ENCODE measurements at regions not wholly inside any gene's neighbourhood (a gene's known extent, or its start where the extent isn't known, plus 50 kb on each side); places are given as distances from the start of the nearest gene placed in this dataset.
A peak's percentile ranks its signal among the peaks of the same experiment; 100 is the strongest.
"Not testable (repeated sequence)": the region's sequence is repeated elsewhere in the genome, so short reads cannot be mapped to it uniquely, and the experiment has no call there.

- DNase-seq (ENCODE audit: low spot score) (no peak), FAIRE-seq (no peak)
Measured at GRCh38 chrX:151042842-151043241, 59.7 kb downstream of the HMGB3 start.

DNA sequence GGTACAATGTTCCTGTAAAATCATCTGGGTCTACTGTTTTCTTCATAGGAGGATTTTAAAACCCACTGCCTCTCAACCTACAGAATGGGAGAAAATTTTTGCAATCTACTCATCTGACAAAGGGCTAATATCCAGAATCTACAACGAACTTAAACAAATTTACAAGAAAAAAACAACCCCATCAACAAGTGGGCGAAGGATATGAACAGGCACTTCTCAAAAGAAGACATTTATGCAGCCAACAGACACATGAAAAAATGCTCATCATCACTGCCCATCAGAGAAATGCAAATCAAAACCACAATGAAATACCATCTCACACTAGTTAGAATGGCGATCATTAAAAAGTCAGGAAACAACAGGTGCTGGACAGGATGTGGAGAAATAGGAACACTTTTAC, 83.2 kb downstream of the HMGB3 start:
- not testable (repeated sequence) for FAIRE-seq; DNase-seq (ENCODE audit: low spot score)

DNA sequence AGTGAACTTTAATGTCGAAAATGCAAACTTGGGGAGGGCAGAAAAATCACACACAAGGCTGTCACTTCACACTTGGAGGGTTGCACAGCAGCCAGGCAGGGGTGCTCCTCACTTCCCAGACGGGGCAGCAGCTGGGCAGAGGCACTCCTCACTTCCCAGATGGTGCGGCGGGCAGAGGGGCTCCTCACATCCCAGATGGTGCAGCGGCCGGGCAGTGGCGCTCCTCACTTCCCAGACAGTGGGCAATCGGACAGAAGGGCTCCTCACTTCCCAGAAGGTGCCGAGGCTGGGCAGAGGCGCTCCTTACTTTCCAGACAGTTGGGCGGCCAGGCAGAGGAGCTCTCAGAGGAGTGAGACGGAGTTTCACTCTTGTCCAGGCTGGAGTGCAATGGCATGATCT, 90.6 kb downstream of the HMGB3 start:
- DNase-seq (ENCODE audit: low spot score) (no peak), FAIRE-seq (no peak)

DNA sequence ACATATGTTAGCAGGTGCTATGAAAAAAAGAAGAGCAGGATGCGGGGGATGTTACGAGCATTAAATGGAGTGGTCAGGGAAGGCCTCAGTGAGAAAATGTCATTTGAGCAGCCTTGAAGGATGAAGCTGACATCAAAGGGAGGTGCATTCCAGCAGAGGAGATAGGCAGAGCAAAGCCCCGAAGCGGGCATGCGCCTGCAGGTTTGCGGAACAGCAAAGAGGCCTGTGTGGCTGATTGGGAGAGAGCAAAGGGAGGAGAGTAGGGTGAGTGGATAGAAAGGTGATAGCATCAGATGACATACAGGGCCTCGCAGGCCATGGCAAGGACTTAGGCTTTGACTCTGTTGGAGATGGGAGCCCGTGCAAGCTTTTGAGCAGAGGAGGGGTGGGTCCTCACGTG, 95.4 kb upstream of the GPR50 start:
- no peak for DNase-seq (ENCODE audit: low spot score)

GRCh38 chrX:151082077-151082948, 94.1 kb upstream of the GPR50 start:
- DNase-seq (ENCODE audit: low spot score) (peak; percentile 28), FAIRE-seq (peak; percentile 7)

More for the DNA sequence above, 95.4 kb upstream of the GPR50 start:
- no peak for FAIRE-seq

- DNase-seq (ENCODE audit: low spot score) = no peak
- no peak for FAIRE-seq
Measured at GRCh38 chrX:151084454-151084853, 91.9 kb upstream of the GPR50 start.

DNA sequence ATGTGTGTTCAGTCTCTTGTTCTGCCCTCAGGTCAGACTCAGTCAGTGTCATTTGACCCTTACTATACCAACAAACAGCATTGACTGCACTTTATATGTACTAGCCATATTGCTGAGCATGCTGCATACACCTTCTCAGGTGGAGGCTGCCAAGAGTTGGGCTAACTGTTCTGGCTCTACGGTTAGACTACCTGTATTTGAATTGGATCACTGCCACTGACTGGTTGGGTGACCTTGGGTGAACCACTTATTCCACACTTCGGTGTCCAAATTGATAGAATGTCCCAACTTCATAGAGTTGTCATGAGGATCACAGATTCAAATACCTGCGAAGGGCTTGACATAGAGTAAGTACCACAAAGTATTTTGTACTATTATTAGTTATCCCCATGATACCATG, 91.2 kb upstream of the GPR50 start:
- FAIRE-seq (no peak), DNase-seq (ENCODE audit: low spot score) (no peak)

DNA sequence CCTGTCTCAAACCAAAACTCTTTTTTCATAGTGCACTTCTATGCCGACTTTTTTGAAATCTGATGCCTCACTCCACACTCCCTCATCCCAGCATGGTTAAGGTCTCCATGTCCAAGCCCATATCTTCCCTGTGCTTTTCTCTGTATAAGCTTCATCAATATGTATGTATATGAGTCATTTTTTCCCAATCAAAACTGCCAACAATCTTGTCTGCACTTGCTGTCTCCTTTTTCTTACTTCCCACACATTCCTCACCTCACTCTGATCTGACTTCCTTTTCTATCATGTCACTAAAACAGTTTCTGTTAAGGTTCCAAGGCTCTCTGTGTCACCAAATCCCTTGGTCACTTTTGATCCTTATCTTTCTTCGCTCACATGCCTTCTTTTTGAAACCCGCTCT, 88.2 kb upstream of the GPR50 start:
- FAIRE-seq = no peak
- DNase-seq (ENCODE audit: low spot score) = no peak

GRCh38 chrX:151099001-151099400, 77.4 kb upstream of the GPR50 start:
- FAIRE-seq = no peak
- no peak for DNase-seq (ENCODE audit: low spot score)

DNA sequence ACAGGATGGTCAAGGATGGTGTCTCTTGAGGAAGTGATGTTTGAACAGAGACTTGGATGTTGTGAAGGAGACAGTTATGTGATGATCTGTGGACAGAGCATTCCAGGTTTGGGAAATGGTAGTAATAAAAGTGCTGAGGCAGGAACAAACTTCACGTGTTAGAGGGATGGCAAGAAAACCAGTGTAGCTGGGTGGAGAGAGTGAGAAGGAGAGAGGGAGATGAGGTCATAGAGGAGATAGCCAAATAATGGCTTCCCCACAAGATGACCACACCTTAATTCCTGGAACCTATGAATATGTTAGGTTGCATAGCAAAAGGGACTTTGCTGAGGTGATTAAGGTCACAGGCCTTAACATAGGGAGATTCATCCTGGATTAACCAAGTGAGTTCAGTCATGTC, 75.6 kb upstream of the GPR50 start:
- FAIRE-seq (no peak), DNase-seq (ENCODE audit: low spot score) (no peak)

DNA sequence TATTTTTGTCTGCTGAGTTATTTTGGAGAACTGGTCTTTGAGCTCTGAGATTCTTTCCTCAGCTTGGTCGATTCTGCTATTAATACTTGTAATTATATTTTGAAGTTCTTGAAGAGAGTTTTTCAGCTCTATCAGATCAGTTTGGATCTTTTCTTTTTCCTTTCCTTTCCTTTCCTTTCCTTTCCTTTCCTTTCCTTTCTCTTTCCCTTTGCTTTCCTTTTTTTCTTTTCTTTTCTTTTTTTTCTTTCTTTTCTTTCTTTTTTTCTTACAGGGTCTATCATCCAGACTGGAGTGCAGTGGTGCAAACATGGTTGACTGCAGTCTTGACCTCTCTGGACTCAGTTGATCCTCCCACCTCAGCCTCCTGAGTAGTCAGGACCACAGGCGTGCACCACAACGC, 63.2 kb upstream of the GPR50 start:
- not testable (repeated sequence) for FAIRE-seq; DNase-seq (ENCODE audit: low spot score)

All from RCC 7860 (cell line).